GM12878 (cell line): ENCODE measurements at regions not wholly inside any gene's neighbourhood (a gene's known extent, or its start where the extent isn't known, plus 50 kb on each side); places are given as distances from the start of the nearest gene placed in this dataset.

Experiments
- ATAC-seq: fragments of 200-7000 bp; cut with Tn5 transposase; 3 replicates; pipeline ENCODE4 v1.9.1; 2020; ENCODE audit warnings: mild to moderate bottlenecking, moderate library complexity
- BruUV-seq: library from RNA; stranded (reverse); fragments of 400-500 nt; replicated peaks from 2 replicates; lab custom pipeline; 2021; lab: Mats Ljungman, UMichigan
- CTCF ChIA-PET: fragments of 300-600 bp; sonication (Branson Sonifier 250); formaldehyde crosslinking; extraction: SDS; loops from one replicate; lab custom pipeline; 2021; ENCODE audit warnings: inconsistent platforms; lab: Yijun Ruan, JAX
- POLR2A ChIA-PET: fragments of 350-600 bp; formaldehyde crosslinking; extraction: SDS; loops from one replicate; lab custom pipeline; 2021; ENCODE audit warnings: inconsistent platforms; lab: Charles Lee
- RAD21 ChIA-PET: fragments of 300-600 bp; sonication (Branson Sonifier 250); formaldehyde crosslinking; loops from one replicate; lab custom pipeline; 2023; ENCODE audit warnings: antibody characterized with exemption; ENCODE audit not compliant: unreplicated experiment; lab: Charles Lee
- SMC1A ChIA-PET: fragments of 300-600 bp; sonication (Branson Sonifier 250); formaldehyde crosslinking; loops from one replicate; lab custom pipeline; 2023; ENCODE audit not compliant: unreplicated experiment, uncharacterized antibody; lab: Charles Lee
- DNase-seq: peaks from one replicate; pipeline ENCODE4 v3.0.0-alpha.2; 2011; ENCODE audit warnings: low read depth, low spot score
- FAIRE-seq: peaks from 3 replicates; lab custom pipeline; 2011; peaks lifted over from hg19 to GRCh38; lab: Jason Lieb, UNC
- H2AFZ ChIP-seq: 2 replicates; pipeline ENCODE4 v1.6.0; 2011; ENCODE audit warnings: low read depth, low read length, control low read depth; ENCODE audit not compliant: control insufficient read depth
- H3K27ac ChIP-seq: 2 replicates; pipeline ENCODE4 v1.5.1; 2011; ENCODE audit warnings: control low read depth; ENCODE audit not compliant: control insufficient read depth, insufficient read depth
- H3K27me3 ChIP-seq, 2 experiments: replicated peaks in 1 of 2; 2 replicates each; pipeline versions ENCODE4 v1.6.0 to v1.6.1; 2011; ENCODE audit warnings: low read length in 1 of 2; ENCODE audit not compliant: control insufficient read depth in 2 of 2, insufficient read depth in 2 of 2
- H3K36me3 ChIP-seq, 2 experiments: 2 replicates each; pipeline ENCODE4 v1.5.1; 2011; ENCODE audit warnings: low read length in 1 of 2; ENCODE audit not compliant: control insufficient read depth in 2 of 2, insufficient read depth in 2 of 2
- H3K4me1 ChIP-seq: 2 replicates; pipeline ENCODE4 v1.6.1; 2011; ENCODE audit warnings: mild to moderate bottlenecking, low read length, moderate library complexity, mixed read lengths; ENCODE audit not compliant: control insufficient read depth, insufficient read depth
- H3K4me2 ChIP-seq: 2 replicates; pipeline ENCODE4 v1.6.0; 2011; ENCODE audit warnings: control low read depth; ENCODE audit not compliant: control insufficient read depth, insufficient read depth
- H3K4me3 ChIP-seq: fragments of 200-600 bp; sonication (generic); 2 replicates; pipeline ENCODE4 v1.5.1; 2016
- H3K79me2 ChIP-seq: 2 replicates; pipeline ENCODE4 v1.6.0; 2011; ENCODE audit warnings: low read length; ENCODE audit not compliant: control insufficient read depth, insufficient read depth
- H3K9ac ChIP-seq: 2 replicates; pipeline ENCODE4 v1.8.0; 2011; ENCODE audit warnings: low read length, control low read depth, mixed read lengths; ENCODE audit not compliant: control insufficient read depth, insufficient read depth
- H3K9me3 ChIP-seq: replicated peaks from 3 replicates; pipeline ENCODE4 v1.5.1; 2011; ENCODE audit warnings: mild to moderate bottlenecking, low read length; ENCODE audit not compliant: control insufficient read depth, insufficient read depth
- H4K20me1 ChIP-seq: 2 replicates; pipeline ENCODE4 v1.6.0; 2011; ENCODE audit not compliant: control insufficient read depth, insufficient read depth
- ATF7 ChIP-seq: fragments of 450-650 bp; IDR thresholded peaks from 2 replicates; pipeline ENCODE4 v1.6.1; 2016; ENCODE audit warnings: low read depth, mild to moderate bottlenecking
- CREM ChIP-seq: IDR thresholded peaks from 2 replicates; pipeline ENCODE4 v1.6.1; 2014; ENCODE audit warnings: antibody characterized with exemption, low read depth
- ESRRA ChIP-seq: IDR thresholded peaks from 2 replicates; pipeline ENCODE4 v1.6.1; 2012; ENCODE audit warnings: mild to moderate bottlenecking, low read length, improper control_type of control experiment
- HCFC1 ChIP-seq: fragments of 150-350 bp; IDR thresholded peaks from 2 replicates; pipeline ENCODE4 v1.6.1; 2014; ENCODE audit warnings: low read length
- KAT2A ChIP-seq: conservative IDR thresholded peaks from 2 replicates; pipeline ENCODE4 v1.6.1; 2011; ENCODE audit warnings: low read depth, low read length; ENCODE audit not compliant: control insufficient read depth
- RAD51 ChIP-seq: fragments of 450-650 bp; IDR thresholded peaks from 2 replicates; pipeline ENCODE4 v1.6.1; 2016; ENCODE audit warnings: moderate library complexity, mild to moderate bottlenecking, inconsistent platforms
- RBBP5 ChIP-seq: fragments of 200-600 bp; sonication (generic); conservative IDR thresholded peaks from 2 replicates; pipeline ENCODE4 v1.6.1; 2016
- REST ChIP-seq: IDR thresholded peaks from 2 replicates; pipeline ENCODE4 v1.6.1; 2012; ENCODE audit warnings: mild to moderate bottlenecking, low read depth, low read length
- SMAD1 ChIP-seq: fragments of 450-650 bp; IDR thresholded peaks from 2 replicates; pipeline ENCODE4 v1.6.1; 2018; ENCODE audit warnings: mild to moderate bottlenecking, low read depth; ENCODE audit not compliant: partially characterized antibody
- SP1 ChIP-seq: IDR thresholded peaks from one replicate; pipeline ENCODE4 v1.6.1; 2011; ENCODE audit warnings: low read depth, low read length
- YY1 ChIP-seq: IDR thresholded peaks from 2 replicates; pipeline ENCODE4 v1.6.1; 2011; ENCODE audit warnings: low read depth, mild to moderate bottlenecking, low read length
- ZBED1 ChIP-seq: IDR thresholded peaks from 2 replicates; pipeline ENCODE4 v1.6.1; 2016; ENCODE audit warnings: borderline replicate concordance
- ZBTB11 ChIP-seq: fragments of 450-650 bp; formaldehyde crosslinking; IDR thresholded peaks from 2 replicates; pipeline ENCODE4 v1.5.0; 2022; ENCODE audit warnings: mild to moderate bottlenecking, missing genetic modification characterization
- ZNF207 ChIP-seq: fragments of 450-650 bp; IDR thresholded peaks from 2 replicates; pipeline ENCODE4 v1.6.1; 2014; ENCODE audit warnings: antibody characterized with exemption, mild to moderate bottlenecking, borderline replicate concordance
- ZNF274 ChIP-seq: IDR thresholded peaks from one replicate; pipeline ENCODE4 v1.8.0; 2011; ENCODE audit not compliant: insufficient read length, insufficient read depth
- WGBS: methylation state at CpG from one replicate; pipeline ENCODE4 v1.1.6; 2016; ENCODE audit warnings: low lambda C conversion rate; ENCODE audit not compliant: insufficient replicate concordance, insufficient coverage; ENCODE audit errors: missing lambda C conversion rate; 5-methylcytosine and 5-hydroxymethylcytosine counted together
- in situ Hi-C: fragments of 300-500 bp; cut with MboI; formaldehyde crosslinking; loops from 9 replicates; pipeline ENCODE4 v1.14.3; 2018; ENCODE audit warnings: mixed read lengths
- intact Hi-C: fragments of 100-400 bp; cut with micrococcal nuclease; formaldehyde crosslinking; loops from one replicate; pipeline ENCODE4 v1.14.2; 2022; ENCODE audit not compliant: unreplicated experiment

- Histone ChIP-seq H2AFZ (no peak overlapping the region), H3K4me1 (no peaks in the 10 kb centered on the region), H3K4me2 (no peak overlapping the region), H3K9ac (no peak overlapping the region), H3K9me3 (no peaks in the 10 kb centered on the region; the same call in 2 of the 3 replicates), H4K20me1 (no peaks in the 10 kb centered on the region), H3K27me3 (no peaks in the 10 kb centered on the region), H3K27ac (no peak overlapping the region), H3K79me2 (no peaks in the 10 kb centered on the region), H3K4me3 (no peak overlapping the region), H3K36me3 (no peaks in the 10 kb centered on the region)
- ChIA-PET RAD21 (no interaction called here), SMC1A (no interaction called here), CTCF (no interaction called here), POLR2A (no interaction called here)
- in situ Hi-C loops (no loop called here), intact Hi-C loops (no loop called here)
- BruUV-seq, result no TSS peak
- no peak for DNase-seq
- no peak for ATAC-seq
- no peak for FAIRE-seq
- TF ChIP-seq SP1, result no peak
- TF ChIP-seq ZNF274, result no peak
- TF ChIP-seq ZBED1, result no peak
- no peak for TF ChIP-seq SMAD1
- TF ChIP-seq ESRRA, result no peak
- no peak for TF ChIP-seq YY1
- TF ChIP-seq KAT2A, result no peak
- 71% methylated on average over 7 of the region's 7 CpGs for WGBS
These were observed 363.2 kb upstream of the SFSWAP start for GRCh38 chr12:131347732-131348131.

GRCh38 chr12:131348231-131348630, 362.7 kb upstream of the SFSWAP start:
- SMC1A ChIA-PET, result no interaction called here
- H3K4me3 ChIP-seq, result no peak overlapping the region
- CTCF ChIA-PET, result no interaction called here
- no peaks in the 10 kb centered on the region for H3K79me2 ChIP-seq
- in situ Hi-C loops, result no loop called here
- intact Hi-C loops, result no loop called here
- no peak overlapping the region for H3K27ac ChIP-seq
- H3K4me1 ChIP-seq, result no peaks in the 10 kb centered on the region
- RAD21 ChIA-PET, result no interaction called here
- FAIRE-seq (no peak), DNase-seq (no peak), ATAC-seq (no peak)
- H3K9ac ChIP-seq, result no peak overlapping the region
- no peaks in the 10 kb centered on the region; the same call in 2 of the 3 replicates for H3K9me3 ChIP-seq
- BruUV-seq, result no TSS peak
- H4K20me1 ChIP-seq, result no peaks in the 10 kb centered on the region
- no peaks in the 10 kb centered on the region for H3K27me3 ChIP-seq
- no peaks in the 10 kb centered on the region for H3K36me3 ChIP-seq
- 32% methylated on average over 10 of the region's 13 CpGs for WGBS
- POLR2A ChIA-PET, result no interaction called here
- H2AFZ ChIP-seq, result no peak overlapping the region
- no peak overlapping the region for H3K4me2 ChIP-seq
- TF ChIP-seq ZBTB11 (CRISPR knock-in tag), result no peak
- no peak for TF ChIP-seq HCFC1
- no peak for TF ChIP-seq ATF7
- no peak for TF ChIP-seq CREM
- no peak for TF ChIP-seq RBBP5
- TF ChIP-seq SP1, result no peak
- TF ChIP-seq ZNF207, result no peak
- TF ChIP-seq REST, result no peak
- TF ChIP-seq RAD51, result no peak
